ENCODE measurements at regions not wholly inside any gene's neighbourhood (a gene's known extent, or its start where the extent isn't known, plus 50 kb on each side); places are given as distances from the start of the nearest gene placed in this dataset.

DNA sequence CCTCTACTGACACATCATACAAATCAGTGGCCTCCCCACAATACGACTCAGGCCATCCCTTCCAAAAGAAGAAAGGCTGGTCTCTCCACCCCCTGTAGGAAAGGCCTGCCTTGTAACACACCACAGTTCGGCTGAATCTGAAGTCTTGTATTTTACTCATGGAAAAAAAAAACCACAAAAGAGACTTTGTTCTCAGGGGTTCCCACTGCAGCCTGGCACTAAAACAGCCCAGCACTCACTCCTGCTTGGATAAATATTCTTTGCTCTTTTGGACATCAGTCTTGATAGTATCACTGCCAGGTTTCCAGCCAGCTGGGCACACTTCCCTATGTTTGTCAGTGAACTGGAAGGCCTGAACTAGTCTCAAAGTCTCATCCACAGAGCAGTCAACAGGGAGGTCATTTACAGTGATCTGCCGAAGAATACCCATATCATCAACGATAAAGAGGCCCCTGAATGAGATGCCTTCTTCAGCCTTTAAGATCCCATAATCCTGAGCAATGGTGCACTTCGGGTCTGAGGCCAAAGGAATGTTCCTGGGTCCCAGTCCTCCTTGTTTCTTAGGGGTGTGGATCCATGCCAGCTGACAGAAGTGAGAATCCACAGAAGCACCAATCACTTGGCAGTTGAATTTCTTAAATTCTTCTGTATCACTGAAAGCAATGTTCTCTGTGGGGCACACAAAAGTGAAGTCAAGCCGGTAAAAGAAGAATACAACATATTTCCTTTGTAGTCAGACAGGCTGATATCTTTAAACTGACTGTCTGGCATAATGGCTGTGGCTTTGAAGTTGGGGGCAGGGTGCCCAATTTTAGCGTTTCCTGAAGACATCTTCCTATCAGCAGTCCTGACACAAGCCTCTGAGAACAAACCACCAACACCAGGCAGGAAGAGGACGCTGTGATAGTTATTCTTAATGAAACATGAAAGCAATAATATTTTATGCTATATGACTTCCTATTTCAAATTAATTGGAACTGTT lies 198.1 kb downstream of the LURAP1L start:
- Mint-ChIP-seq H3K4me3 (no peak overlapping the region), H3K4me1 (no peaks in the 10 kb centered on the region), H3K27me3 (no peaks in the 10 kb centered on the region), H3K9me3 (peaks cover 0 to 22% (median 5%) of the 10 kb centered on the region in 8 donors), H3K36me3 (no peaks in the 10 kb centered on the region), H3K27ac (no peak overlapping the region)
- H3K27me3 ChIP-seq (ENCODE audit: insufficient read depth, low read length) = no peaks in the 10 kb centered on the region
- peaks cover 3% of the 10 kb centered on the region for H3K36me3 ChIP-seq (ENCODE audit: insufficient read depth, low read length)
- ChIA-PET CTCF (ENCODE audit: partially characterized antibody) (no interaction called here), POLR2A (ENCODE audit: partially characterized antibody) (no interaction called here)
- intact Hi-C loops (cut with micrococcal nuclease) = no loop called here
- no peaks in the 10 kb centered on the region for H3K4me1 ChIP-seq (ENCODE audit: insufficient read depth, low read length)
- no peak for DNase-seq
- H3K27ac ChIP-seq (ENCODE audit: low read depth, low read length) = no peak overlapping the region
- peaks cover 0 to 3% of the 10 kb centered on the region in 2 donors for H3K9me3 ChIP-seq (ENCODE audit: control insufficient read depth in 1 of 2, low read length in 2 of 2)
- H3K4me3 ChIP-seq (ENCODE audit: low read length in 2 of 2) = no peak overlapping the region

DNA sequence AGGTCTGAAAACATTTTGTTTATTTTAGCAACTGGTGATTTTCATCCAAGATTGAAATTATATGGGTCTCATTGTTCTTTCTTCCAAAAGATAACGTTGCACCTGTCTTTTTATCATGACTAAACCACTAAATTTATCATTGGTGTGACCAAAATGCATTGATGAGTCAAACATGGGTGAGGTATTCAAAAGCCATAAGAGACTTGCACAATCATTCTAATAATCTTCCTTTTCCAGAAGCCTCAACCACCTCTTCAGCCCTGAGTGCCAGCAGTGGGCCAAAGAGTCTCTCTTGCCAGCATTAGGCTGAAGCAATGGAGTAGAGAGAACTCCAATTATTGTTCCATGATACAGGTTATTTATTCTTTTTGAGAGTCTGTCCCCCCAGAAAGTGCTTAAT lies 198.9 kb downstream of the LURAP1L start:
- no peaks in the 10 kb centered on the region for H3K27me3 Mint-ChIP-seq
- no peaks in the 10 kb centered on the region for H3K27me3 ChIP-seq (ENCODE audit: insufficient read depth, low read length)
- H3K36me3 ChIP-seq (ENCODE audit: insufficient read depth, low read length) = peaks cover 3% of the 10 kb centered on the region
- no peak overlapping the region for H3K4me3 Mint-ChIP-seq
- DNase-seq = no peak
- CTCF ChIA-PET (ENCODE audit: partially characterized antibody) = no interaction called here
- no peaks in the 10 kb centered on the region for H3K36me3 Mint-ChIP-seq
- intact Hi-C loops (cut with micrococcal nuclease) = no loop called here
- no peaks in the 10 kb centered on the region for H3K4me1 Mint-ChIP-seq
- no peaks in the 10 kb centered on the region for H3K4me1 ChIP-seq (ENCODE audit: insufficient read depth, low read length)
- peaks cover 0 to 17% (median 8%) of the 10 kb centered on the region in 8 donors for H3K9me3 Mint-ChIP-seq
- H3K27ac Mint-ChIP-seq = no peak overlapping the region
- no peak overlapping the region for H3K4me3 ChIP-seq (ENCODE audit: low read length in 2 of 2)
- no peak overlapping the region for H3K27ac ChIP-seq (ENCODE audit: low read depth, low read length)
- H3K9me3 ChIP-seq (ENCODE audit: control insufficient read depth in 1 of 2, low read length in 2 of 2) = peaks cover 0 to 3% of the 10 kb centered on the region in 2 donors
- POLR2A ChIA-PET (ENCODE audit: partially characterized antibody) = no interaction called here

DNA sequence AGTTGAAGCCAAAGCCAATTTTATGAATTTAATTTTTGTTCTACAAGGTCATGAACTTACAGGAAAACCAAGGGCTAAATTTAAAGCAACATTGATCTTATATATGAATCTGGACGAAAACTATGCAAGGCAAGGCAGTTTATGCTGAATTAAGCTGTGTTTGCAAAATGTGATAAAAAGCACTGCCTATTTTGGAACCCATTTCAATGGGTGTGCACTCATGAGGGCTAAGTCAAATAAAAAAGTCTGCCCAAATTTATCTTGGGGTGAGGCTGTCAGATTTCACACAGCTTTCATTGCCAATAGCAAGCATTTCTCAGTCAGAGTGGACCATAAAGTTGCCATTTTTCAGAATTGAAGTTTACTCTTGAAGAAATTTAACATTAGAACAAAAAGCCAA lies 199.9 kb downstream of the LURAP1L start:
- POLR2A ChIA-PET (ENCODE audit: partially characterized antibody) = no interaction called here
- H3K9me3 Mint-ChIP-seq = peaks cover 0 to 16% (median 8%) of the 10 kb centered on the region in 8 donors
- H3K27ac Mint-ChIP-seq = no peak overlapping the region
- Histone ChIP-seq H3K27me3 (ENCODE audit: insufficient read depth, low read length) (no peaks in the 10 kb centered on the region), H3K36me3 (ENCODE audit: insufficient read depth, low read length) (peaks cover 3% of the 10 kb centered on the region), H3K9me3 (ENCODE audit: control insufficient read depth in 1 of 2, low read length in 2 of 2) (peaks cover 0 to 3% of the 10 kb centered on the region in 2 donors), H3K4me1 (ENCODE audit: insufficient read depth, low read length) (no peaks in the 10 kb centered on the region), H3K27ac (ENCODE audit: low read depth, low read length) (no peak overlapping the region), H3K4me3 (ENCODE audit: low read length in 2 of 2) (no peak overlapping the region)
- H3K4me3 Mint-ChIP-seq = no peak overlapping the region
- H3K27me3 Mint-ChIP-seq = no peaks in the 10 kb centered on the region
- H3K36me3 Mint-ChIP-seq = no peaks in the 10 kb centered on the region
- DNase-seq = no peak
- CTCF ChIA-PET (ENCODE audit: partially characterized antibody) = no interaction called here
- intact Hi-C loops (cut with micrococcal nuclease) = no loop called here
- H3K4me1 Mint-ChIP-seq = no peaks in the 10 kb centered on the region

DNA sequence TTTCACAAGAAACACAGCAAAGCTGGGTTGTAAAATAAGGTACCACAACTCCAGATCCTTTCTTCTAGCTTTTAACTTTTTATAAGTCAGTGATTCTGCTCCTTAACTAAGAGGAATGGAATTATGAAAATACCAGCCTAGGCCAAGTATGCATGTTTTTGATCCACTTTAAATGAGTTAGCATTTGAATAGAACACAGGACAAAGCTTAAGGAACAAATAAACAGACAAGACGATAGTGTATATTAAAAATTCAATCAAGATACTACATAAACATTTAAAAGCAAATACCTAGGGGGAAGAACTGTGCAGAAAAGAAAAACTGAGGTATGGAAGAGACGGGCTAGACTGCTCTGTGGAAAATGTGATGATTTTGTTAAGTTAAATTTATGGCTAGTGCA lies 200.7 kb downstream of the LURAP1L start:
- POLR2A ChIA-PET (ENCODE audit: partially characterized antibody) = no interaction called here
- no peak overlapping the region for H3K4me3 ChIP-seq (ENCODE audit: low read length in 2 of 2)
- Mint-ChIP-seq H3K4me1 (no peaks in the 10 kb centered on the region), H3K36me3 (no peaks in the 10 kb centered on the region), H3K27me3 (no peaks in the 10 kb centered on the region), H3K9me3 (peaks cover 3 to 16% (median 8%) of the 10 kb centered on the region in 8 donors), H3K27ac (no peak overlapping the region), H3K4me3 (no peak overlapping the region)
- no peak overlapping the region for H3K27ac ChIP-seq (ENCODE audit: low read depth, low read length)
- intact Hi-C loops (cut with micrococcal nuclease) = no loop called here
- CTCF ChIA-PET (ENCODE audit: partially characterized antibody) = no interaction called here
- no peak for DNase-seq
- no peaks in the 10 kb centered on the region for H3K27me3 ChIP-seq (ENCODE audit: insufficient read depth, low read length)
- peaks cover 3% of the 10 kb centered on the region for H3K36me3 ChIP-seq (ENCODE audit: insufficient read depth, low read length)
- H3K4me1 ChIP-seq (ENCODE audit: insufficient read depth, low read length) = no peaks in the 10 kb centered on the region
- peaks cover 0 to 3% of the 10 kb centered on the region in 2 donors for H3K9me3 ChIP-seq (ENCODE audit: control insufficient read depth in 1 of 2, low read length in 2 of 2)

GRCh38 chr9:12980085-12980851 lies 205.4 kb downstream of the LURAP1L start:
- H3K27ac ChIP-seq (ENCODE audit: low read depth, low read length) = no peak overlapping the region
- H3K4me1 ChIP-seq (ENCODE audit: insufficient read depth, low read length) = no peaks in the 10 kb centered on the region
- Mint-ChIP-seq H3K9me3 (peaks cover 3 to 20% (median 6%) of the 10 kb centered on the region in 8 donors), H3K27ac (no peak overlapping the region), H3K36me3 (no peaks in the 10 kb centered on the region), H3K4me3 (no peak overlapping the region), H3K4me1 (no peaks in the 10 kb centered on the region), H3K27me3 (no peaks in the 10 kb centered on the region)
- no peak overlapping the region for H3K4me3 ChIP-seq (ENCODE audit: low read length in 2 of 2)
- intact Hi-C loops (cut with micrococcal nuclease) = no loop called here
- CTCF ChIA-PET (ENCODE audit: partially characterized antibody) = no interaction called here
- H3K9me3 ChIP-seq (ENCODE audit: control insufficient read depth in 1 of 2, low read length in 2 of 2) = no peaks in the 10 kb centered on the region
- no peaks in the 10 kb centered on the region for H3K27me3 ChIP-seq (ENCODE audit: insufficient read depth, low read length)
- no peak for DNase-seq
- POLR2A ChIA-PET (ENCODE audit: partially characterized antibody) = no interaction called here
- no peaks in the 10 kb centered on the region for H3K36me3 ChIP-seq (ENCODE audit: insufficient read depth, low read length)

DNA sequence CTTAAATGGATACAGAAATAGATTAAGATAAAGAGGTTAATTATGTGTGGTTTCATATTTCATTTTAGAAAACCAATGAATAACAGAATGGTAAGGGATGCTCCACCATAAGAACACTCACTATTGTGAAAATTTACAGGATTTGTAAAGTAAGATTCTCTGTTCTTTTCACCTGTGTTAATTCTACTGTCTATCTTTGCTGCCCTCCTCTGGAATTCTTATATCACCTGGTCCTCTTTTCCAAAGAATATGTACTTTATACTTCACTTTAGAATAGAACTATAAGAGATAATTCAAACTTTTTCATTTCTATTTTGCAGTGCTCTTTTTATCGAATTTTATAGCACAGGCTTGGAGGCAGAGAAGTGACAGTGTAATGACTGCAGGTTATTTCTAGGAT lies 213.4 kb downstream of the LURAP1L start:
- CTCF ChIA-PET (ENCODE audit: partially characterized antibody) = no interaction called here
- Mint-ChIP-seq H3K36me3 (no peaks in the 10 kb centered on the region), H3K27me3 (no peaks in the 10 kb centered on the region), H3K27ac (no peak overlapping the region), H3K4me1 (no peaks in the 10 kb centered on the region), H3K9me3 (peaks cover 0 to 15% (median 10%) of the 10 kb centered on the region in 8 donors), H3K4me3 (no peak overlapping the region)
- Histone ChIP-seq H3K27ac (ENCODE audit: low read depth, low read length) (no peak overlapping the region), H3K36me3 (ENCODE audit: insufficient read depth, low read length) (no peaks in the 10 kb centered on the region), H3K9me3 (ENCODE audit: control insufficient read depth in 1 of 2, low read length in 2 of 2) (no peaks in the 10 kb centered on the region), H3K27me3 (ENCODE audit: insufficient read depth, low read length) (no peaks in the 10 kb centered on the region), H3K4me3 (ENCODE audit: low read length in 2 of 2) (no peak overlapping the region), H3K4me1 (ENCODE audit: insufficient read depth, low read length) (no peaks in the 10 kb centered on the region)
- no peak for DNase-seq
- intact Hi-C loops (cut with micrococcal nuclease) = no loop called here
- POLR2A ChIA-PET (ENCODE audit: partially characterized antibody) = no interaction called here

DNA sequence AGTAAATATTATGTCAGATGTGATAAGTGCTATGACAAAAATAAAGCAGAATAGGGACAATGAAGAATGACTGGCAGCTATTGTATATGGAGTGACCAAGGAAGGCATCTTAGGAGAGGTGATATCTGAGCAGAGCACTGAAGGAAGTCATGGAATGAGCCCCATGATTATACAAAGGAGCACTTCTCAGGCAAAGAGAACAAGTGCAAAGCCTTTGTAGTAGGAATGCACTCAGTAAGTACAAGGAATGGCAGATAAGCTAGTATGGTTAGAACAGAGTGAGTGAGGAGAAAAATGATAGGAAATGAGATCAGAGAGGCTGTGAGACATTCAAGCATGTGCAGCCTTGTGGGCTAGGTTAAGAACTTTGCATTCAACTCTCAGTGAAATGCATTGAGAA lies 214.8 kb downstream of the LURAP1L start:
- Histone ChIP-seq H3K27me3 (ENCODE audit: insufficient read depth, low read length) (no peaks in the 10 kb centered on the region), H3K9me3 (ENCODE audit: control insufficient read depth in 1 of 2, low read length in 2 of 2) (no peaks in the 10 kb centered on the region), H3K36me3 (ENCODE audit: insufficient read depth, low read length) (no peaks in the 10 kb centered on the region), H3K4me3 (ENCODE audit: low read length in 2 of 2) (no peak overlapping the region), H3K27ac (ENCODE audit: low read depth, low read length) (no peak overlapping the region), H3K4me1 (ENCODE audit: insufficient read depth, low read length) (no peaks in the 10 kb centered on the region)
- intact Hi-C loops (cut with micrococcal nuclease) = no loop called here
- H3K27ac Mint-ChIP-seq = no peak overlapping the region
- H3K36me3 Mint-ChIP-seq = no peaks in the 10 kb centered on the region
- CTCF ChIA-PET (ENCODE audit: partially characterized antibody) = no interaction called here
- H3K27me3 Mint-ChIP-seq = no peaks in the 10 kb centered on the region
- no peak for DNase-seq
- no peak overlapping the region for H3K4me3 Mint-ChIP-seq
- POLR2A ChIA-PET (ENCODE audit: partially characterized antibody) = no interaction called here
- H3K4me1 Mint-ChIP-seq = no peaks in the 10 kb centered on the region
- H3K9me3 Mint-ChIP-seq = peaks cover 0 to 18% (median 10%) of the 10 kb centered on the region in 8 donors
